Spinal cord (tissue), 9 donors: ENCODE measurements at regions not wholly inside any gene's neighbourhood (a gene's known extent, or its start where the extent isn't known, plus 50 kb on each side); places are given as distances from the start of the nearest gene placed in this dataset.
"Not testable (repeated sequence)": the region's sequence is repeated elsewhere in the genome, so short reads cannot be mapped to it uniquely, and the experiment has no call there.

Source experiments
- DNase-seq, 6 donors: peaks; one replicate each; pipeline versions ENCODE4 v3.0.0 to v3.0.0-alpha.2; 2013 to 2015; ENCODE audit warnings: low spot score in 6 of 6, low read depth in 4 of 6
- H3K27ac ChIP-seq: one replicate; pipeline ENCODE4 v1.5.1; 2013; ENCODE audit warnings: low read depth, low read length, control low read depth
- H3K27me3 ChIP-seq: one replicate; pipeline ENCODE4 v1.6.1; 2013; ENCODE audit warnings: low read length; ENCODE audit not compliant: control insufficient read depth, insufficient read depth
- H3K36me3 ChIP-seq: one replicate; pipeline ENCODE4 v1.6.1; 2013; ENCODE audit warnings: low read length; ENCODE audit not compliant: control insufficient read depth, insufficient read depth
- H3K4me1 ChIP-seq: one replicate; pipeline ENCODE4 v1.6.1; 2013; ENCODE audit warnings: low read length; ENCODE audit not compliant: control insufficient read depth, insufficient read depth
- H3K4me3 ChIP-seq: one replicate; pipeline ENCODE4 v1.5.1; 2013; ENCODE audit warnings: low read depth, low read length, control low read depth
- H3K9me3 ChIP-seq: one replicate; pipeline ENCODE4 v1.6.1; 2013; ENCODE audit warnings: low read length; ENCODE audit not compliant: control insufficient read depth, insufficient read depth
- WGBS: methylation state at CpG from one replicate; pipeline ENCODE4 v1.1.5; 2013; ENCODE audit warnings: missing lambda C conversion rate; ENCODE audit not compliant: insufficient coverage; 5-methylcytosine and 5-hydroxymethylcytosine counted together
- donor health status: healthy.

DNA sequence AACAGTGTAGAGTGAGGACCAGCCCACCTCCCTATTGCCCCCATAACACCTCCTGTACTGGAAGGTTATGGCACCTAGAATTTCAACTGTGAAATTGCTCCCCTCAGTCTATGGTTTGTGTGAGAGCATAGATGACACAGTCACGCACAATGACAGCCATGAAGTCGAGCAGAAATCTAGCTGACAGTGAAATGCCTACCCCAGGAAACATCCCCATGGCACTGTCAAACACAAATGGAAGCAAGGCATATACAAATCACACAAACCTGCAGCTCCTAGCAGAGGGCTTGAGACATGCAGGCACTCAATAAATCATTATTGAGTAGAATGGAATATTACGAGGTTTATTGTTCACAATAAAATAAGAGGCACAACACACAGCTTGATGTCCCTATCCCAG is 142.5 kb upstream of the ST6GALNAC5 start:
- WGBS: 70% methylated on average over 2 of the region's 3 CpGs
- no peaks in the 10 kb centered on the region for H3K4me1 ChIP-seq
- DNase-seq: no peak
- no peaks in the 10 kb centered on the region for H3K9me3 ChIP-seq
- no peaks in the 10 kb centered on the region for H3K36me3 ChIP-seq
- no peak overlapping the region for H3K4me3 ChIP-seq
- H3K27me3 ChIP-seq: no peaks in the 10 kb centered on the region
- H3K27ac ChIP-seq: no peak overlapping the region

DNA sequence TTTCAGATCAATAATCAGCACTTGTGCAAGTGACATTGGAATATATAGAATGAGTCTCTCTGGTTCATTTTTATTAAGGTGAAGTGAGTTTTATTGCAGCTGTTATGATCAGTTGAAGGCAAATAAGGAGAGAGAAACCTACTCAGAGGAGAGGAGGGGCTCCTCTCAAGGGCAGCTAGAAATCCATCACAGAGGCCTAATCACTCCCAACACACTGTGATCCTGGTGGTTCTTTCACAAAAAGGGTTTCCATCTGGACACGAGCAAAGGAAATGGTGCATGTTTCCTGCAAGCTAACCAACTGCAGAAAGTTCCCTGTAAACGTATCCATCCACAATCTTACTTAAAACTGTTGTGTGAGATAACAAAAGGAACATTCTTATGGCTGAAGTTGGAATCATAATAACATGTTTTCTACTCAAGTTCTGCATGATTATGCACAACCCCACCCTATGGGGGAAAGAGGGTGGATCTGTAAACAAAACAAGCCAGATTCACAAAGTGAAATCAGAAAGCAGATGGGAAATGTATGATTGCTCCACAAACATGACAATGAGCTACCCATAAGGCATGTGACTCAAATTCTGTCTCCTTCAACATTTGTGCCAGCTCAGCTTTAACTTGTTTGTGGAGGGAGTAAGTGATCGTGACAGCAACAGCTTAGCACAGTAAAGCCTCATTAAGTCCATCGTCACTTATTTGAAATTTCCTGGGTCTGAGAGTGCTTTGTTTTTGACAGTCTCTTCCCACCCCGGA is 141.2 kb upstream of the ST6GALNAC5 start:
- H3K27ac ChIP-seq: no peak overlapping the region
- H3K4me1 ChIP-seq: no peaks in the 10 kb centered on the region
- H3K36me3 ChIP-seq: no peaks in the 10 kb centered on the region
- 67% methylated on average over 1 of the region's 5 CpGs for WGBS
- no peak overlapping the region for H3K4me3 ChIP-seq
- no peaks in the 10 kb centered on the region for H3K27me3 ChIP-seq
- H3K9me3 ChIP-seq: no peaks in the 10 kb centered on the region
- DNase-seq: peak in 2 of 6 donors; percentile 6 to 64

DNA sequence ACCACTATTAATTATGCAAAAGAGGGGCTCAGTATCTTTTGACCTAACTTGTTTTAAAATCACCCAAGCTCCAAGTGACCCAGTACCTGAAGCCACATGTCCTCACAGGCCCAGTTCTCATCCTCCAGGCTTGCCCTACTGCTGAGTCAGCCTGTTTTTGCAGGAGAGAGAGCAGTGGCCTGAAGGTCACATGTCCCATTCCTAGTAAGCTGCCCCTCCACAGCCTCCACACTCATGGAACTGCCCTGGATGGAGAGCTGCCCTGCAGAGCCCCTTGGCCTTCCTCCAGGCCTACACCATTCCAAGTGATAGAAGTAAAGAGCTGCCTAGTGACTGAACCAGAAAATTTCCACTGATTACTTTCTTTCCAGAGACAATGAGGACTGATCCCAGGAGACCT is 139.8 kb upstream of the ST6GALNAC5 start:
- H3K36me3 ChIP-seq: no peaks in the 10 kb centered on the region
- no peaks in the 10 kb centered on the region for H3K4me1 ChIP-seq
- no peak overlapping the region for H3K27ac ChIP-seq
- DNase-seq: no peak
- H3K27me3 ChIP-seq: no peaks in the 10 kb centered on the region
- H3K9me3 ChIP-seq: no peaks in the 10 kb centered on the region
- no peak overlapping the region for H3K4me3 ChIP-seq

DNA sequence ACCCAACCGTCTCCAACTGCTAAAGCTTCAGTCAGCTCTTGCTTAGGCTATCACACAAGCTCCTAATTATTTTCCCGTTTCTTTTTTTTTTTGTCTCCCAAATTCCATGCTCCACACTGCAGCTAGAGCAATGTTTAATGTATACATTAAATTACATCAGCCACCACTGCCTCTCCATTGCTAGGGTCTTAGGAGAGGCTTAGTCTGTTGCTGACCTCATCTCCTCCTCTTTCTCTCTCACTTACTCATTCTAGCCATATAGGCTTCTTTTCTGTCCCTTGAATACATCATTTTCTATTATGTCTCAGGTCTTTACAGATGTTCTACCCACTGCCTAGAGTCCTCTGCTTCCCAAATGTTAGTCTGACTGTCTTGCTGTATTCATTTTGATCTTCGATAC is 138.1 kb upstream of the ST6GALNAC5 start:
- Histone ChIP-seq H3K4me3 (no peak overlapping the region), H3K4me1 (no peaks in the 10 kb centered on the region), H3K9me3 (no peaks in the 10 kb centered on the region), H3K27ac (no peak overlapping the region), H3K36me3 (no peaks in the 10 kb centered on the region), H3K27me3 (no peaks in the 10 kb centered on the region)
- 92% methylated on average over 2 of the region's 3 CpGs for WGBS
- DNase-seq: no peak

DNA sequence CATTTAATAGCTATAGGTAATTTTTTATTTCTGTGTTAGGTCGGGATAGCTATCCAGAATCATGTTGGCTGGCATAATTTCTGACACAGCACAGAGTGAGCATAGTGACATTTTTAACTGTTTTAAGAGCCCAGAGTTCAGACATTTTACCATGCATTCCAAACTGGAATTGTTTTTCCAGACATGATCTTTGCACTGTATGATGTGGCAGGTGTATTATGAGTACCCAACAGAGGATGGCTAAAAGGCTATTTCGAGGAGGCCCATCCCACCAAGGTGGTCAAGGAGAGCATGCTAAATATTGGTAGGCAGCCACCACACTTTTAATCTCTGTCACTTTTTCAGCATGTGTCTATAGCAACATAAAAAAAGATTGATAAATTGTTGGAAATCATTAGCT is 137.3 kb upstream of the ST6GALNAC5 start:
- WGBS: 83% methylated on average over 1 of the region's 2 CpGs
- Histone ChIP-seq H3K36me3 (no peaks in the 10 kb centered on the region), H3K27ac (no peak overlapping the region), H3K27me3 (no peaks in the 10 kb centered on the region), H3K4me3 (no peak overlapping the region), H3K4me1 (no peaks in the 10 kb centered on the region), H3K9me3 (no peaks in the 10 kb centered on the region)
- no peak for DNase-seq

DNA sequence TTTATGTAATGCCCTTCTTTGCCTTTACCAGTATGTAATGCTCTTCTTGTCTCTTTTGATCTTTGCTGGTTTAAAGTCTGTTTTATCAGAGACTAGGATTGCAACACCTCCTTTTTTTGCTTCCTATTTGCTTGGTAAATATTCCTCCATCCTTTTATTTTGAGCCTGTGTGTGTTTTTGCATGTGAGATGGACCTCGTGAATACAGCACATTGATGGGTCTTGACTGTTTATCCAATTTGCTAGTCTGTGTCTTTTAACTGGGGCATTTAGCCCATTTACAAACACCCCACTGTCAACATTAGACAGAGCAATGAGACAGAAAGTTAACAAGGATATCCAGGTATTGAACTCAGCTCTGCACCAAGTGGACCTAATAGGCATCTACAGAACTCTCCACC is 128.9 kb upstream of the ST6GALNAC5 start:
- not testable (repeated sequence) for H3K4me1 ChIP-seq, H3K27ac ChIP-seq, DNase-seq, H3K36me3 ChIP-seq, H3K9me3 ChIP-seq, H3K27me3 ChIP-seq, H3K4me3 ChIP-seq
- no CpG with 5 or more reads among the region's 1 CpG for WGBS

DNA sequence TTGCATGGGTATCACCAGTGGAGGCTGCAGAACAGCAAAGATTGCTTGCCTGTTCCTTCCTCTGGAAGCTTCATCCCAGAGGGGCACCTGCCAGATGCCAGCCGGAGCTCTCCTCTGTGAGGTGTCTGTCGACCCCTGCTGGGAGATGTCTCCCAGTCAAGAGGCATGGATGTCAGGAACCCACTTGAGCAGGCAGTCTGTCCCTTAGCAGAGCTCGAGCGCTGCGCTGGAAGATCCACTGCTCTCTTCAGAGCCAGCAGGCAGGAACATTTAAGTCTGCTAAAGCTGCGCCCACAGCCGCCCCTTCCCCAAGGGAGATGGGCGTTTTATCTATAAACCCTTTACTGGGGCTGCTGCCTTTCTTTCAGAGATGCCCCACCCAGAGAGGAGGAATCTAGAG is 126.3 kb upstream of the ST6GALNAC5 start:
- H3K4me3 ChIP-seq, H3K27me3 ChIP-seq, DNase-seq, H3K36me3 ChIP-seq, H3K27ac ChIP-seq, H3K9me3 ChIP-seq, H3K4me1 ChIP-seq: not testable (repeated sequence)
- 94% methylated on average over 8 of the region's 8 CpGs for WGBS

DNA sequence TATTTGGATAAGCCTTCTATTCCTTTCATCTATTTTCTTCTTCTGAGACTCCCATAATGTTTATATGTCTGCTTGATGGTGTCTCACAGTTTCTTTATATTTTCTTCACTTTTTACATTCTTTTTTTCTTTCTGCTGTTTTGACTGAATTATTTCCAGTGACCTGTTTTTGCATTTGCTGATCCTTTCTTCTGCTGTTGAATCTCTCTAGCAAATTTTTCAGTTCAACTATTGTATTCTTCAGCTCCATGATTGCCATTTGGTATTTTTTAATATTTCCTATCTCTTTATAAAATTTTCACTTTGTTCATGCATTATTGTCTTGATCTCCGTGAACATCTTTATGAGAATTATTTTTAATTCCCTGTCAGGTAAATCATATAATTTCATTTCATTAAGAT is 122.3 kb upstream of the ST6GALNAC5 start:
- no CpG with 5 or more reads among the region's 1 CpG for WGBS
- no peaks in the 10 kb centered on the region for H3K27me3 ChIP-seq
- no peak for DNase-seq

DNA sequence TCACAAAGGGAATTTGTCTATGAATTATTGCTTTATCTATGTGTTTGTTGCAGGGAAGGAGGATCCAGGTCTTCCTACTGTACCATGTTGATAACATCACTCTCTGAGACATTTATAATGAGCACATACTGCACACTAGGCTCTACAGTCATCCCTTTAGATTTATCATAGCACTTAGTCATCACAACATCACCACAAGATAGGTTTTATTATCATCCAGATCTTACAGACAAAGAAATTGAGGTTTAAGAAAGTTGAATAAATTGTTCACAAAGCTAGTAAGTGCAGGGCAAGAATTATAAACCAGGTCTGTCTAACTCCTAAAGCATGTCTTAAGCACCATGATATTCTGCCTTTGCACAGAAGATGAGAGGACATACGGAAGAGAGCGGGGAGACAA is 121.1 kb upstream of the ST6GALNAC5 start:
- Histone ChIP-seq H3K27me3 (no peaks in the 10 kb centered on the region), H3K4me3 (no peak overlapping the region), H3K36me3 (no peaks in the 10 kb centered on the region), H3K27ac (no peak overlapping the region), H3K4me1 (no peaks in the 10 kb centered on the region), H3K9me3 (peaks cover 2% of the 10 kb centered on the region)
- WGBS: no CpG with 5 or more reads among the region's 2 CpGs
- DNase-seq: no peak

More for the DNA sequence above, 122.3 kb upstream of the ST6GALNAC5 start:
- Histone ChIP-seq H3K4me1 (no peaks in the 10 kb centered on the region), H3K4me3 (no peak overlapping the region), H3K27ac (no peak overlapping the region), H3K9me3 (peaks cover 2% of the 10 kb centered on the region), H3K36me3 (no peaks in the 10 kb centered on the region)

DNA sequence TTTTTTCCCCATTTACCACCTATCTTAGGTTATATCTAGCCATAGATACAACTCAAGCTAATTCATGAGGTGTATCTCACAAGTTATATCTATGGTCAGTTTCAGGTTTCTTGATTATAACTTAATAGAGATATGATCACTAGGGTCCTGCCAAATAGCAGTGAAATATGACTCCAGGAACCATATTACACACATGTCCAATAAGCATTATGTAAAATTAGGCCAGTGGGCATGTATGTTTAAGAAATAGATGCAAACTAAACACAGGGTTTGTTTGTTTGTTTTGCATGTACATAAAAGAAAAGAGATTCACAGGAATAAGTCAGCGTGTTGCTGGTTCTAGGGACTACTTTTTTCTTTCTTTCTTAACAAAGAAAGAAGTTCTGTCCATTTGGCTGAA is 112.5 kb upstream of the ST6GALNAC5 start:
- no peaks in the 10 kb centered on the region for H3K4me1 ChIP-seq
- no peaks in the 10 kb centered on the region for H3K9me3 ChIP-seq
- H3K27me3 ChIP-seq: no peaks in the 10 kb centered on the region
- H3K27ac ChIP-seq: no peak overlapping the region
- no peak overlapping the region for H3K4me3 ChIP-seq
- no peaks in the 10 kb centered on the region for H3K36me3 ChIP-seq
- WGBS: no CpG with 5 or more reads among the region's 1 CpG
- DNase-seq: no peak
